Astrocyte of the spinal cord (primary cell): ENCODE measurements at regions not wholly inside any gene's neighbourhood (a gene's known extent, or its start where the extent isn't known, plus 50 kb on each side); places are given as distances from the start of the nearest gene placed in this dataset.

Source experiments
- DNase-seq: peaks from one replicate; pipeline ENCODE4 v3.0.0; 2011; ENCODE audit warnings: low read depth, low spot score
- H3K4me3 ChIP-seq: 2 replicates; pipeline ENCODE4 v1.5.1; 2011; ENCODE audit warnings: low read depth, mild to moderate bottlenecking, low read length, moderate library complexity
- CTCF ChIP-seq: IDR thresholded peaks from 2 replicates; pipeline ENCODE4 v1.5.1; 2012; ENCODE audit warnings: low read depth, mild to moderate bottlenecking, low read length, inconsistent platforms
- in situ Hi-C: cut with HindIII; loops from 2 replicates; pipeline ENCODE4 v1.10.0; 2017; ENCODE audit warnings: low sequenced_read_pairs

GRCh38 chr22:48679656-48680555 lies 1147.8 kb downstream of the BRD1 start:
- in situ Hi-C loops = no loop called here
- TF ChIP-seq CTCF = no peak
- DNase-seq = no peak
- no peak overlapping the region for H3K4me3 ChIP-seq

GRCh38 chr22:48678171-48679135 lies 1149.2 kb downstream of the BRD1 start:
- TF ChIP-seq CTCF = no peak
- in situ Hi-C loops = no loop called here
- no peak overlapping the region for H3K4me3 ChIP-seq
- no peak for DNase-seq

- H3K4me3 ChIP-seq = no peak overlapping the region
- no peak for DNase-seq
- in situ Hi-C loops = no loop called here
- TF ChIP-seq CTCF = no peak
Observed at GRCh38 chr22:48677621-48678020, 1150.1 kb downstream of the BRD1 start.

GRCh38 chr22:48677168-48677520 lies 1150.5 kb downstream of the BRD1 start:
- in situ Hi-C loops = no loop called here
- no peak overlapping the region for H3K4me3 ChIP-seq
- no peak for TF ChIP-seq CTCF
- DNase-seq = no peak

- H3K4me3 ChIP-seq = no peak overlapping the region
- in situ Hi-C loops = no loop called here
- DNase-seq = no peak
- no peak for TF ChIP-seq CTCF
Observed at GRCh38 chr22:48676266-48677167, 1151.2 kb downstream of the BRD1 start.

- H3K4me3 ChIP-seq = no peak overlapping the region
- no peak for DNase-seq
- in situ Hi-C loops = no loop called here
- TF ChIP-seq CTCF = no peak
Observed at GRCh38 chr22:48675830-48676145, 1151.9 kb downstream of the BRD1 start.
